ENCODE measurements at regions not wholly inside any gene's neighbourhood (a gene's known extent, or its start where the extent isn't known, plus 50 kb on each side); places are given as distances from the start of the nearest gene placed in this dataset.

GRCh38 chr13:59119475-59119874 lies 1044.3 kb downstream of the DIAPH3 start:
- Histone ChIP-seq H3K27me3 (ENCODE audit: insufficient read depth, low read length) (no peaks in the 10 kb centered on the region), H3K4me1 (ENCODE audit: insufficient read depth, low read length) (no peaks in the 10 kb centered on the region), H3K9me3 (ENCODE audit: control insufficient read depth, low read depth, low read length) (no peaks in the 10 kb centered on the region), H3K79me1 (ENCODE audit: insufficient read depth, low read depth, low read length, poor library complexity, severe bottlenecking) (no peaks in the 10 kb centered on the region), H2AFZ (ENCODE audit: low read length) (no peak overlapping the region), H2BK15ac (ENCODE audit: low read depth, low read length) (no peak overlapping the region), H2BK120ac (ENCODE audit: low read depth, low read length, poor library complexity, severe bottlenecking) (no peak overlapping the region), H3K56ac (ENCODE audit: insufficient read length, low read depth, low read length) (no peak overlapping the region), H3K18ac (ENCODE audit: insufficient read length, low read depth, low read length) (no peak overlapping the region), H2BK12ac (ENCODE audit: insufficient read length, low read depth, low read length) (no peak overlapping the region), H3K27ac (ENCODE audit: insufficient read length, low read depth, low read length) (no peak overlapping the region), H4K8ac (replicated peaks; ENCODE audit: insufficient read length, low read depth, low read length) (no peak overlapping the region), H3T11ph (ENCODE audit: low read length) (no peak overlapping the region), H3K79me2 (ENCODE audit: insufficient read depth, low read length) (no peaks in the 10 kb centered on the region), H3K4ac (ENCODE audit: low read depth, low read length) (no peak overlapping the region), H4K91ac (ENCODE audit: insufficient read length, low read depth, low read length) (no peak overlapping the region), H4K5ac (ENCODE audit: insufficient read length, low read depth, low read length) (no peak overlapping the region), H3K14ac (ENCODE audit: insufficient read depth, low read length) (no peak overlapping the region), H2BK5ac (ENCODE audit: insufficient read length, low read length) (no peak overlapping the region), H3K4me2 (ENCODE audit: insufficient read depth, insufficient read length, low read length) (no peak overlapping the region), H3K23ac (ENCODE audit: insufficient read length, low read depth, low read length) (no peak overlapping the region), H2AK5ac (ENCODE audit: insufficient read length, low read length) (no peak overlapping the region), H2BK20ac (ENCODE audit: low read depth, low read length, poor library complexity, severe bottlenecking) (no peak overlapping the region), H3K23me2 (ENCODE audit: insufficient read length, low read depth, low read length, poor library complexity, severe bottlenecking) (no peaks in the 10 kb centered on the region), H3K9ac (ENCODE audit: extremely low read depth, insufficient read length, low read length) (no peak overlapping the region), H4K20me1 (ENCODE audit: control insufficient read depth, insufficient read depth, insufficient read length) (no peaks in the 10 kb centered on the region)
- no peak for DNase-seq
- no CpG with 5 or more reads among the region's 2 CpGs for WGBS (ENCODE audit: extremely low coverage, insufficient read length, low lambda C conversion rate)
- TF ChIP-seq CTCF (conservative IDR thresholded peaks at IDR 0.05), result no peak
- no peak overlapping the region for H3K27ac Mint-ChIP-seq
- H3K4me3 Mint-ChIP-seq, result no peak overlapping the region
- no peaks in the 10 kb centered on the region; a peak in 1 of 5 replicates for H3K9me3 Mint-ChIP-seq
- no peaks in the 10 kb centered on the region for H3K27me3 Mint-ChIP-seq (ENCODE audit: low read depth)
- H3K36me3 Mint-ChIP-seq (ENCODE audit: insufficient read depth in 1 of 3, low read depth in 3 of 3), result no peaks in the 10 kb centered on the region
- H3K4me1 Mint-ChIP-seq, result peaks cover 2 to 7% of the 10 kb centered on the region in 2 experiments; a peak in 2 of 4 replicates
